ENCODE measurements at regions not wholly inside any gene's neighbourhood (a gene's known extent, or its start where the extent isn't known, plus 50 kb on each side); places are given as distances from the start of the nearest gene placed in this dataset.

DNA sequence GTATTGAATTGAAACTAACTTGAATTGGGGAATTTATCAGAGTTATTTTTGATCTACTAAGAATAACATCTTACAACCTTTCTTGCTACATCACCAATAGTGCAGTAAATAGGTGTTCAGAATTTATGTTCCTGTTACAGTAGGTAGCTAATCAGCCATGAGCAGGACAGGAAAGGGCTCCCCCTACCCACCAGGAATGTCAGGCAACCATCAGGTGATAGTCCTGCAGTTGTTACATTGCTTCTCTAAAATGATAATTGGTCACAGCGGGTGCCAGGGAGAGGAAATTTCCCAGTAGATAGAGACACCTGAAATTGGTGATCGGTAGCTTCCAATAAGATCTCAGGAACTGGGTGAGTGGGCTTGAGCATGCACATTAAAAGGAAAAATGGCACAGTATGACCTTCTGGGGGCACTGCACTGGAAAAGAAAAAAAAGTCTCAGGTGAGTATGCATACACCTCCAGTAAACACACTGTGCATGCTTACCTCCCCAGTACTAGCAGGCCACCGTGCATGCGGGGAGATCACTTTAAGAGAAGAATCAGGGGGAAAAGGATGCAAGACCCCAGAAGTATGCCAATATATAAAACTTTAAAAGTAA lies 1092.0 kb upstream of the LRRTM1 start:
- TF ChIP-seq YY1 (IDR thresholded peaks at IDR 0.05; ENCODE audit: borderline replicate concordance in 1 of 3, control insufficient read depth in 1 of 3, extremely low read depth in 1 of 3, insufficient read depth in 3 of 3, insufficient read length in 1 of 3, insufficient replicate concordance in 2 of 3, low read depth in 1 of 3, low read length in 2 of 3), result no peak
- TF ChIP-seq POLR2A (conservative IDR thresholded peaks at IDR 0.05), result no peak
- TF ChIP-seq, protein P1, sequence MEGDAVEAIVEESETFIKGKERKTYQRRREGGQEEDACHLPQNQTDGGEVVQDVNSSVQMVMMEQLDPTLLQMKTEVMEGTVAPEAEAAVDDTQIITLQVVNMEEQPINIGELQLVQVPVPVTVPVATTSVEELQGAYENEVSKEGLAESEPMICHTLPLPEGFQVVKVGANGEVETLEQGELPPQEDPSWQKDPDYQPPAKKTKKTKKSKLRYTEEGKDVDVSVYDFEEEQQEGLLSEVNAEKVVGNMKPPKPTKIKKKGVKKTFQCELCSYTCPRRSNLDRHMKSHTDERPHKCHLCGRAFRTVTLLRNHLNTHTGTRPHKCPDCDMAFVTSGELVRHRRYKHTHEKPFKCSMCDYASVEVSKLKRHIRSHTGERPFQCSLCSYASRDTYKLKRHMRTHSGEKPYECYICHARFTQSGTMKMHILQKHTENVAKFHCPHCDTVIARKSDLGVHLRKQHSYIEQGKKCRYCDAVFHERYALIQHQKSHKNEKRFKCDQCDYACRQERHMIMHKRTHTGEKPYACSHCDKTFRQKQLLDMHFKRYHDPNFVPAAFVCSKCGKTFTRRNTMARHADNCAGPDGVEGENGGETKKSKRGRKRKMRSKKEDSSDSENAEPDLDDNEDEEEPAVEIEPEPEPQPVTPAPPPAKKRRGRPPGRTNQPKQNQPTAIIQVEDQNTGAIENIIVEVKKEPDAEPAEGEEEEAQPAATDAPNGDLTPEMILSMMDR (IDR thresholded peaks at IDR 0.05 in 2 of 3, conservative IDR thresholded peaks at IDR 0.05 in 1 of 3; ENCODE audit: insufficient read depth in 2 of 3, low read depth in 1 of 3, low read length in 3 of 3), result no peak
